ENCODE measurements at regions not wholly inside any gene's neighbourhood (a gene's known extent, or its start where the extent isn't known, plus 50 kb on each side); places are given as distances from the start of the nearest gene placed in this dataset.

DNA sequence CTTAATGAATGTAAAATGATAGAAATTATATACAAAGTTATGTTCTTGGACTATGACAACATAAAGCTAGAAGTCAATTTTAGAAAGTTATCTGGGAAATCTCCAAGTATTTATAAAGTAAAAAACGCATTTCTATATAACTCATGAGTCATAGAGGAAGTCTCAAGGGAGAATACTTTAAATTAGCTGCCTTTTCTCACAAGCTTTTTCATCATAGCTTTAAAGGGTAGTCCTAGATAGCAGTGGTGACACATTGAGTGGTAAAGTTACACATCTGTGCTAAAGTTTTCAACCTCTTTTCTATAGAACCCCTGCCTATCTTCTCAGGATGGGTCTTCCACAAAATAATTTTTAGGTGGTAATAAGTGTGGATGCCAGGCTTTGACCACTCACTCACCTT lies 598.3 kb upstream of the FAM174A start:
- H3K9me3 ChIP-seq (replicated peaks in 1 of 2; ENCODE audit: control insufficient read depth in 1 of 2, insufficient read depth in 1 of 2, low read length in 2 of 2) = no peaks in the 10 kb centered on the region
- no peak overlapping the region for H2AFZ ChIP-seq (ENCODE audit: insufficient read depth, low read depth, low read length, poor library complexity, severe bottlenecking)
- Mint-ChIP-seq H3K4me3 (no peak overlapping the region), H3K27ac (no peak overlapping the region), H3K9me3 (no peaks in the 10 kb centered on the region), H3K27me3 (ENCODE audit: low read depth in 3 of 3) (peaks cover 0 to 2% (median 1%) of the 10 kb centered on the region in 3 donors), H3K4me1 (no peaks in the 10 kb centered on the region), H3K36me3 (no peaks in the 10 kb centered on the region)
- H3K36me3 ChIP-seq (replicated peaks in 1 of 2; ENCODE audit: control insufficient read depth in 1 of 2, insufficient read depth in 2 of 2, low read length in 2 of 2) = no peaks in the 10 kb centered on the region
- H3K9ac ChIP-seq (ENCODE audit: insufficient read depth, low read length, poor library complexity, severe bottlenecking) = no peak overlapping the region
- no peak for DNase-seq
- no peaks in the 10 kb centered on the region for H3K4me1 ChIP-seq (ENCODE audit: control insufficient read depth in 1 of 2, insufficient read depth in 2 of 2, low read length in 2 of 2)
- no peak overlapping the region for H3K4me3 ChIP-seq (replicated peaks in 1 of 3; ENCODE audit: low read depth in 2 of 3, low read length in 3 of 3)
- no peaks in the 10 kb centered on the region for H3K79me2 ChIP-seq (ENCODE audit: insufficient read depth, low read length)
- H3K27ac ChIP-seq (ENCODE audit: low read depth in 1 of 2, low read length in 2 of 2) = no peak overlapping the region
- no peak overlapping the region for H3K4me2 ChIP-seq (replicated peaks; ENCODE audit: extremely low read depth, low read length, poor library complexity, severe bottlenecking)
- no peaks in the 10 kb centered on the region for H3K27me3 ChIP-seq (ENCODE audit: control insufficient read depth in 2 of 2, insufficient read depth in 2 of 2, low read length in 2 of 2)
- WGBS (ENCODE audit: insufficient coverage) = no CpG with 5 or more reads among the region's 1 CpG
- intact Hi-C loops (cut with micrococcal nuclease) = no loop called here
- no peaks in the 10 kb centered on the region for H4K20me1 ChIP-seq (ENCODE audit: insufficient read depth, low read length)
- TF ChIP-seq, protein P1, sequence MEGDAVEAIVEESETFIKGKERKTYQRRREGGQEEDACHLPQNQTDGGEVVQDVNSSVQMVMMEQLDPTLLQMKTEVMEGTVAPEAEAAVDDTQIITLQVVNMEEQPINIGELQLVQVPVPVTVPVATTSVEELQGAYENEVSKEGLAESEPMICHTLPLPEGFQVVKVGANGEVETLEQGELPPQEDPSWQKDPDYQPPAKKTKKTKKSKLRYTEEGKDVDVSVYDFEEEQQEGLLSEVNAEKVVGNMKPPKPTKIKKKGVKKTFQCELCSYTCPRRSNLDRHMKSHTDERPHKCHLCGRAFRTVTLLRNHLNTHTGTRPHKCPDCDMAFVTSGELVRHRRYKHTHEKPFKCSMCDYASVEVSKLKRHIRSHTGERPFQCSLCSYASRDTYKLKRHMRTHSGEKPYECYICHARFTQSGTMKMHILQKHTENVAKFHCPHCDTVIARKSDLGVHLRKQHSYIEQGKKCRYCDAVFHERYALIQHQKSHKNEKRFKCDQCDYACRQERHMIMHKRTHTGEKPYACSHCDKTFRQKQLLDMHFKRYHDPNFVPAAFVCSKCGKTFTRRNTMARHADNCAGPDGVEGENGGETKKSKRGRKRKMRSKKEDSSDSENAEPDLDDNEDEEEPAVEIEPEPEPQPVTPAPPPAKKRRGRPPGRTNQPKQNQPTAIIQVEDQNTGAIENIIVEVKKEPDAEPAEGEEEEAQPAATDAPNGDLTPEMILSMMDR (IDR thresholded peaks at IDR 0.05) = no peak

DNA sequence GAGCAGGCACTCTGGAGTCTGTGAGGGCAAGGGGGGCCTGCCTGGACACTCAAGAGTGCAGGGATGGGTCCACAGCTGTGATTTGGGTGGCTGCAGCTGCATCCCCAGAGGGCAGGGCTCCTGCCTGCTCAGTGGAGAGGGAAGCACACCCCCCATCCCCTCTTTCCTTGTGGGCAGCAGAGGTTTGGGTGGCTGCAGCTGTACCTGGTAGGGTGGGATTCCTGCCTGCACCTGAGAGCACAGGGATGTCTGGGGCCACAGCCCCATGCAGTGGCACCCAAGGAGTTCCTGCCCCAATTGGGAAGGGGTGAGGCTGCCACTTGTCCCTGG lies 605.4 kb upstream of the FAM174A start:
- peaks cover 0 to 1% (median 0%) of the 10 kb centered on the region in 3 donors for H3K27me3 Mint-ChIP-seq (ENCODE audit: low read depth in 3 of 3)
- Histone ChIP-seq H3K4me2 (replicated peaks; ENCODE audit: extremely low read depth, low read length, poor library complexity, severe bottlenecking) (no peak overlapping the region), H3K27me3 (ENCODE audit: control insufficient read depth in 2 of 2, insufficient read depth in 2 of 2, low read length in 2 of 2) (no peaks in the 10 kb centered on the region), H3K4me3 (replicated peaks in 1 of 3; ENCODE audit: low read depth in 2 of 3, low read length in 3 of 3) (no peak overlapping the region), H2AFZ (ENCODE audit: insufficient read depth, low read depth, low read length, poor library complexity, severe bottlenecking) (no peak overlapping the region), H3K4me1 (ENCODE audit: control insufficient read depth in 1 of 2, insufficient read depth in 2 of 2, low read length in 2 of 2) (no peaks in the 10 kb centered on the region), H4K20me1 (ENCODE audit: insufficient read depth, low read length) (no peaks in the 10 kb centered on the region), H3K36me3 (replicated peaks in 1 of 2; ENCODE audit: control insufficient read depth in 1 of 2, insufficient read depth in 2 of 2, low read length in 2 of 2) (no peaks in the 10 kb centered on the region), H3K27ac (ENCODE audit: low read depth in 1 of 2, low read length in 2 of 2) (no peak overlapping the region), H3K9me3 (replicated peaks in 1 of 2; ENCODE audit: control insufficient read depth in 1 of 2, insufficient read depth in 1 of 2, low read length in 2 of 2) (peaks cover 6 to 18% of the 10 kb centered on the region in 2 donors), H3K9ac (ENCODE audit: insufficient read depth, low read length, poor library complexity, severe bottlenecking) (no peak overlapping the region), H3K79me2 (ENCODE audit: insufficient read depth, low read length) (no peaks in the 10 kb centered on the region)
- no peak overlapping the region for H3K4me3 Mint-ChIP-seq
- TF ChIP-seq, protein P1 (IDR thresholded peaks at IDR 0.05) = no peak
- H3K27ac Mint-ChIP-seq = no peak overlapping the region
- no peaks in the 10 kb centered on the region for H3K4me1 Mint-ChIP-seq
- intact Hi-C loops (cut with micrococcal nuclease) = no loop called here
- no peak for DNase-seq
- no peaks in the 10 kb centered on the region for H3K36me3 Mint-ChIP-seq
- peaks cover 0 to 9% (median 3%) of the 10 kb centered on the region in 7 donors for H3K9me3 Mint-ChIP-seq
